ENCODE measurements at regions not wholly inside any gene's neighbourhood (a gene's known extent, or its start where the extent isn't known, plus 50 kb on each side); places are given as distances from the start of the nearest gene placed in this dataset.

DNA sequence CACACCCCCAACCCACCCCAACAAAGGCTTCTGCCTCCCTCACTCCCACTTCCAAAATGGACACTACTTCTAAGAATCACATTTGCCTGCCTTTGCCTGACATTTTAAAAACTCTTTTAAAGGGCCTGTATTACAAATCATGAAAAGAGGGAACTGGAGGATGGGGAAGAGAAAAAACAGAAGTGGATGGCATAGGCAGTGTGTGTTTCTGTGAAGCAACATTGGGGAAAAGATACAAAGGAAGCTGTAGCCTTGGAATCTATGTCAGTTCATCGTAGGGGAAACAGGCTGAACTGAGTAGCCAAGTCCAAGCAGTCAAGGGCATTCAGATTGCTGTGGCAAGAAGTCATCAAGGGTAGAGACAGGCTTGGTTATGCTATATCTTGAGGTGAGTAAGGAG is 273.9 kb downstream of the BTG1 start:
- H3K4me3 ChIP-seq (ENCODE audit: low read depth, low read length): no peak overlapping the region
- H3K9me3 ChIP-seq (ENCODE audit: control insufficient read depth, insufficient read depth, low read length): no peaks in the 10 kb centered on the region; the same call in 1 of the 2 replicates
- TF ChIP-seq, protein P1, sequence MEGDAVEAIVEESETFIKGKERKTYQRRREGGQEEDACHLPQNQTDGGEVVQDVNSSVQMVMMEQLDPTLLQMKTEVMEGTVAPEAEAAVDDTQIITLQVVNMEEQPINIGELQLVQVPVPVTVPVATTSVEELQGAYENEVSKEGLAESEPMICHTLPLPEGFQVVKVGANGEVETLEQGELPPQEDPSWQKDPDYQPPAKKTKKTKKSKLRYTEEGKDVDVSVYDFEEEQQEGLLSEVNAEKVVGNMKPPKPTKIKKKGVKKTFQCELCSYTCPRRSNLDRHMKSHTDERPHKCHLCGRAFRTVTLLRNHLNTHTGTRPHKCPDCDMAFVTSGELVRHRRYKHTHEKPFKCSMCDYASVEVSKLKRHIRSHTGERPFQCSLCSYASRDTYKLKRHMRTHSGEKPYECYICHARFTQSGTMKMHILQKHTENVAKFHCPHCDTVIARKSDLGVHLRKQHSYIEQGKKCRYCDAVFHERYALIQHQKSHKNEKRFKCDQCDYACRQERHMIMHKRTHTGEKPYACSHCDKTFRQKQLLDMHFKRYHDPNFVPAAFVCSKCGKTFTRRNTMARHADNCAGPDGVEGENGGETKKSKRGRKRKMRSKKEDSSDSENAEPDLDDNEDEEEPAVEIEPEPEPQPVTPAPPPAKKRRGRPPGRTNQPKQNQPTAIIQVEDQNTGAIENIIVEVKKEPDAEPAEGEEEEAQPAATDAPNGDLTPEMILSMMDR (IDR thresholded peaks at IDR 0.05; ENCODE audit: low read depth, low read length): no peak
- CTCF ChIA-PET: no interaction called here
- POLR2A ChIA-PET: no interaction called here
- H3K27me3 ChIP-seq (ENCODE audit: control insufficient read depth, insufficient read depth, low read length): no peaks in the 10 kb centered on the region
- no peak overlapping the region for H3K27ac ChIP-seq (ENCODE audit: low read depth, low read length)
- no peak for DNase-seq (ENCODE audit: low read depth, low spot score)

DNA sequence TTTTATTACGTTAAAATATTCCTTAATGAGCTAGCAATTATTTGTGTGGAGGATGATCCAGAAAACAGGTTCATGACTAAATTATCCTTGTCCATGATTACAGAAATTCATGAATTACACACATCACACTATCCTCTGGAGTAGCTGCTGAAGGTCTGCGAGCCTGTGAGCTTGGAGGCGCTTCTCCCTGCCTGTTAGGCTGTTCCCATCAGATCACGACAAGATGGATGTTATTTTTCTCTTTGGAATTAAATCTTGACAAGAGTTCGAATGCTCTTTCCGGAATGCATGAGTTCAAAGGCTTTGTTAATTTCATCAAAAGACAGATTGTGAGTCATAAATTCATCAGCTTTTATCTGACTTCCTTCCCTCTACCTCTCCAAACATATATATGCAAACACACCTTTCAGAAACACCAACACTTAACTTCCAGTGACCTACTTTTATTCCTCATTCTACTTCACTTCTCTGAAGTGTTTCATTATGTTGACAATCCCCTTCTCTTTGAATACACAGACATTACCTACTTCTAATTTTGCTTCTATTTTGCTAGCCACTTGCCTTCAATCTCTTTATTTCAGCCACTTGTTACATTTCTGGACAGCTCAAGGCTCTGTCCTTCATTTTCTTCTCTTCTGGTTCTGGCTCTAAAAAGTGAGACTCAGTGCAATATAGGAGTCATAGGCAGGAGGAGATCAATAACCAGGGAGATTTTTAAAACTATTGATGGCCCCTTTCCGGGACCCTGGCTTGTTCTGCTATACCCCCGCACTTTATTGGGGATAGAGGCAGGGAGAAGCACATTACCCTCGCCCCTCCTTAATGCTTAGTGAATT is 274.6 kb downstream of the BTG1 start:
- POLR2A ChIA-PET: no interaction called here

DNA sequence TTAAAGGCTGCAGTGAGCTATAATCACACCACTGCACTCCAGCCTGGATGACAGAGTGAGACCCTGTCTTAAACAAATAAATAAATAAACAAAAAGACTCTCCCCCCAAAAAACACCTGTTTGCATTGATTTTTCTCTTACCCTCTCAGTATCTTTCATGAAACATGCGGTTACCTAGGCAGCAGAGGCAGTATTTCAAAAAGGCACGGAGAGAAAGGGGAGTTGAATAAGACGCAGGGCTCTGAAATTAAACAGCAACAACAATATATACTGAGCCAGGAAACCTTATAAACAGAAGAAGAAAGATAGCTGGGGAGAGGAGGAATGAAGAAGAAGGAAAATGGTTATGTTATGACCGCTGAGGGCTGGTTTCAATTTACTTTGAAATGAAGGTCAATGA is 277.6 kb downstream of the BTG1 start:
- H3K4me3 ChIP-seq (ENCODE audit: low read depth, low read length): no peak overlapping the region
- H3K27me3 ChIP-seq (ENCODE audit: control insufficient read depth, insufficient read depth, low read length): no peaks in the 10 kb centered on the region
- TF ChIP-seq, protein P1 (IDR thresholded peaks at IDR 0.05; ENCODE audit: low read depth, low read length): no peak
- no peaks in the 10 kb centered on the region; the same call in 1 of the 2 replicates for H3K9me3 ChIP-seq (ENCODE audit: control insufficient read depth, insufficient read depth, low read length)
- no peak for DNase-seq (ENCODE audit: low read depth, low spot score)
- CTCF ChIA-PET: no interaction called here
- POLR2A ChIA-PET: no interaction called here
- H3K27ac ChIP-seq (ENCODE audit: low read depth, low read length): no peak overlapping the region

More for the DNA sequence above, 274.6 kb downstream of the BTG1 start:
- H3K27ac ChIP-seq (ENCODE audit: low read depth, low read length): no peak overlapping the region
- TF ChIP-seq, protein P1 (IDR thresholded peaks at IDR 0.05; ENCODE audit: low read depth, low read length): no peak
- no peak overlapping the region for H3K4me3 ChIP-seq (ENCODE audit: low read depth, low read length)
- H3K9me3 ChIP-seq (ENCODE audit: control insufficient read depth, insufficient read depth, low read length): no peaks in the 10 kb centered on the region; the same call in 1 of the 2 replicates
- CTCF ChIA-PET: no interaction called here
- no peak for DNase-seq (ENCODE audit: low read depth, low spot score)
- H3K27me3 ChIP-seq (ENCODE audit: control insufficient read depth, insufficient read depth, low read length): no peaks in the 10 kb centered on the region

DNA sequence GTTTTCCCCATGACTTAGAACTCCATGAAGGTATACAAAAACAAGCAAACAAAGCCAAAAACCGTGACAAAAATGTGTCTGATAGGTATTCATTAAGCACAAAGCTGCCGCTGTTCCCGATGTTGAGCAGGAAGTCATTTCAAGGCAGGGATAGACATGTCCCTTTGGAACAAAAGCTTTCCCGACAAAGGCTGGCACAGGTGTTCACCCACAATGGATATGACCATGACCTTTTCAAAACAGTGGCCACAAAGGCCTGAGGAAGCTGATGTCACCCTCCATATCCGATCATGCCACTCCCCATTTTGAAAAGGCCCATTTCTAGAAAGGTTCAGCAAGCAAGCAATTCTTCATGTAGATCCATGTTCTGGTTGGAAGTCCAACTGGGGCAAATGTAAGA is 279.1 kb downstream of the BTG1 start:
- TF ChIP-seq, protein P1 (IDR thresholded peaks at IDR 0.05; ENCODE audit: low read depth, low read length): no peak
- no peaks in the 10 kb centered on the region; the same call in 1 of the 2 replicates for H3K9me3 ChIP-seq (ENCODE audit: control insufficient read depth, insufficient read depth, low read length)
- ChIA-PET CTCF (interaction anchor here (0.6 to 0.9 kb wide), 2 partner anchors 54 to 742 kb away, joined by 3 to 5 read pairs; no protein-coding TSS in a partner anchor), POLR2A (no interaction called here)
- no peak overlapping the region for H3K4me3 ChIP-seq (ENCODE audit: low read depth, low read length)
- no peak overlapping the region for H3K27ac ChIP-seq (ENCODE audit: low read depth, low read length)
- no peak for DNase-seq (ENCODE audit: low read depth, low spot score)
- no peaks in the 10 kb centered on the region for H3K27me3 ChIP-seq (ENCODE audit: control insufficient read depth, insufficient read depth, low read length)

DNA sequence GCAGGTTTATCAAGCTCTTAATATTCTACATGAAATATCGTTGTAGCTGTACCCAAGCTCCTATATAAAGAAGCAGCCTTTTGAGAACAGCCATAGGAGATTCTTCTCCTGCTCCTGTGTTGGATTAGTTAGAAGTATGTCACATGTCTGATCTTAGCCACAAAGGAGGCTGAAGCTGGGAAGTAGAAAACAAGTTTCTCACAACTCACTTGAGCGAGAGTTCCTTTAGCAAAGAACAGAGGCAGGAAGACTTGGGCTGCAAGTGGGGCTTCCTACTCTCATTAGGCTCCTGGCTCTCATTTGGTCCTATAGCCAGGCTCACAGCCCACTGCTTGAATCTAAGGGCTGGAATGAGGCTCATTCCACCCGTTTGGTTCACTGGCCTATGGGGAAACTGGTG is 281.9 kb downstream of the BTG1 start:
- ChIA-PET POLR2A (no interaction called here), CTCF (interaction anchor here (0.7 kb wide), 1 partner anchor 931 kb away, joined by 3 read pairs; no protein-coding TSS in a partner anchor)
- Histone ChIP-seq H3K27me3 (ENCODE audit: control insufficient read depth, insufficient read depth, low read length) (no peaks in the 10 kb centered on the region), H3K4me3 (ENCODE audit: low read depth, low read length) (no peak overlapping the region), H3K9me3 (ENCODE audit: control insufficient read depth, insufficient read depth, low read length) (no peaks in the 10 kb centered on the region), H3K27ac (ENCODE audit: low read depth, low read length) (no peak overlapping the region)
- TF ChIP-seq, protein P1 (IDR thresholded peaks at IDR 0.05; ENCODE audit: low read depth, low read length): no peak
- no peak for DNase-seq (ENCODE audit: low read depth, low spot score)

All from AG04450 (cell line).